ENCODE measurements at regions not wholly inside any gene's neighbourhood (a gene's known extent, or its start where the extent isn't known, plus 50 kb on each side); places are given as distances from the start of the nearest gene placed in this dataset.

GRCh38 chr12:89803412-89803811, 94.8 kb upstream of the ATP2B1 start:
- H3K4me2 ChIP-seq (ENCODE audit: low read length) = no peak overlapping the region
- no peaks in the 10 kb centered on the region for H3K79me2 ChIP-seq (replicated peaks; ENCODE audit: insufficient read depth, low read length)
- no peak overlapping the region for H2AFZ ChIP-seq (ENCODE audit: low read depth, low read length)
- H3K27me3 ChIP-seq (ENCODE audit: insufficient read depth, low read depth, low read length) = no peaks in the 10 kb centered on the region
- no peak overlapping the region for H3K4me3 ChIP-seq (ENCODE audit: low read length)
- H3F3A ChIP-seq (ENCODE audit: insufficient read depth, low read length, poor library complexity, severe bottlenecking) = no peaks in the 10 kb centered on the region
- TF ChIP-seq REST (IDR thresholded peaks at IDR 0.05; ENCODE audit: borderline replicate concordance) (no peak), RAD21 (conservative IDR thresholded peaks at IDR 0.05) (no peak), EZH2 (IDR thresholded peaks at IDR 0.05; ENCODE audit: borderline replicate concordance, insufficient read depth, low read length, poor library complexity, severe bottlenecking) (no peak), CTCF (IDR thresholded peaks at IDR 0.05; ENCODE audit: poor library complexity, severe bottlenecking) (no peak), EP300 (conservative IDR thresholded peaks at IDR 0.05; ENCODE audit: poor library complexity, severe bottlenecking) (no peak), POLR2AphosphoS5 (IDR thresholded peaks at IDR 0.05) (no peak)
- no peaks in the 10 kb centered on the region for H3K36me3 ChIP-seq (ENCODE audit: insufficient read depth, low read length)
- no peaks in the 10 kb centered on the region for H4K20me1 ChIP-seq (ENCODE audit: insufficient read depth)
- H3K27ac ChIP-seq (ENCODE audit: low read length) = no peak overlapping the region
- H3K9me2 ChIP-seq (ENCODE audit: insufficient read depth, low read length) = no peaks in the 10 kb centered on the region
- H3K9me3 ChIP-seq (ENCODE audit: low read length) = no peaks in the 10 kb centered on the region
- no peak overlapping the region for H3K9ac ChIP-seq (ENCODE audit: low read length)

GRCh38 chr12:89801284-89801683, 92.6 kb upstream of the ATP2B1 start:
- H2AFZ ChIP-seq (ENCODE audit: low read depth, low read length) = no peak overlapping the region
- no peaks in the 10 kb centered on the region for H3K27me3 ChIP-seq (ENCODE audit: insufficient read depth, low read depth, low read length)
- H4K20me1 ChIP-seq (ENCODE audit: insufficient read depth) = no peaks in the 10 kb centered on the region
- no peak overlapping the region for H3K27ac ChIP-seq (ENCODE audit: low read length)
- no peak overlapping the region for H3K4me2 ChIP-seq (ENCODE audit: low read length)
- H3K79me2 ChIP-seq (replicated peaks; ENCODE audit: insufficient read depth, low read length) = no peaks in the 10 kb centered on the region
- H3K9ac ChIP-seq (ENCODE audit: low read length) = no peak overlapping the region
- no peaks in the 10 kb centered on the region for H3F3A ChIP-seq (ENCODE audit: insufficient read depth, low read length, poor library complexity, severe bottlenecking)
- no peaks in the 10 kb centered on the region for H3K9me3 ChIP-seq (ENCODE audit: low read length)
- H3K4me3 ChIP-seq (ENCODE audit: low read length) = no peak overlapping the region
- TF ChIP-seq REST (IDR thresholded peaks at IDR 0.05; ENCODE audit: borderline replicate concordance) (no peak), TAF1 (IDR thresholded peaks at IDR 0.05; ENCODE audit: low read depth) (no peak), RAD21 (conservative IDR thresholded peaks at IDR 0.05) (no peak), EP300 (conservative IDR thresholded peaks at IDR 0.05; ENCODE audit: poor library complexity, severe bottlenecking) (no peak), MXI1 (conservative IDR thresholded peaks at IDR 0.05; ENCODE audit: poor library complexity, severe bottlenecking) (no peak), EZH2 (IDR thresholded peaks at IDR 0.05; ENCODE audit: borderline replicate concordance, insufficient read depth, low read length, poor library complexity, severe bottlenecking) (no peak), POLR2AphosphoS5 (IDR thresholded peaks at IDR 0.05) (no peak), CTCF (IDR thresholded peaks at IDR 0.05; ENCODE audit: poor library complexity, severe bottlenecking) (no peak), SMC3 (conservative IDR thresholded peaks at IDR 0.05; ENCODE audit: poor library complexity) (no peak)
- H3K36me3 ChIP-seq (ENCODE audit: insufficient read depth, low read length) = no peaks in the 10 kb centered on the region
- no peaks in the 10 kb centered on the region for H3K9me2 ChIP-seq (ENCODE audit: insufficient read depth, low read length)

Measured in neural cell (in vitro differentiated cells).